GM12891 (cell line): ENCODE measurements at regions not wholly inside any gene's neighbourhood (a gene's known extent, or its start where the extent isn't known, plus 50 kb on each side); places are given as distances from the start of the nearest gene placed in this dataset.

Experiments
- DNase-seq: peaks from one replicate; pipeline ENCODE4 v3.0.0; 2011; ENCODE audit warnings: low spot score; ENCODE audit not compliant: insufficient read length
- FAIRE-seq: peaks from 2 replicates; lab custom pipeline; 2011; peaks lifted over from hg19 to GRCh38; lab: Jason Lieb, UNC
- PAX5 ChIP-seq: IDR thresholded peaks from 2 replicates; pipeline ENCODE4 v1.6.1; 2011; ENCODE audit warnings: low read length, moderate library complexity, mild to moderate bottlenecking; ENCODE audit not compliant: insufficient read depth, severe bottlenecking
- POLR2A ChIP-seq: IDR thresholded peaks from 2 replicates; pipeline ENCODE4 v1.6.1; 2011; ENCODE audit warnings: low read depth, low read length, control low read depth
- POLR2AphosphoS5 ChIP-seq: IDR thresholded peaks from 2 replicates; pipeline ENCODE4 v1.6.1; 2011; ENCODE audit warnings: low read depth, low read length, control low read depth
- POU2F2 ChIP-seq: IDR thresholded peaks from 2 replicates; pipeline ENCODE4 v1.6.1; 2011; ENCODE audit warnings: low read depth, mild to moderate bottlenecking, control low read depth, low read length, moderate library complexity
- SPI1 ChIP-seq: IDR thresholded peaks from 2 replicates; pipeline ENCODE4 v1.6.1; 2011; ENCODE audit warnings: low read depth, low read length, control low read depth
- TAF1 ChIP-seq: IDR thresholded peaks from 2 replicates; pipeline ENCODE4 v1.6.1; 2011; ENCODE audit warnings: low read depth, low read length, control low read depth

DNA sequence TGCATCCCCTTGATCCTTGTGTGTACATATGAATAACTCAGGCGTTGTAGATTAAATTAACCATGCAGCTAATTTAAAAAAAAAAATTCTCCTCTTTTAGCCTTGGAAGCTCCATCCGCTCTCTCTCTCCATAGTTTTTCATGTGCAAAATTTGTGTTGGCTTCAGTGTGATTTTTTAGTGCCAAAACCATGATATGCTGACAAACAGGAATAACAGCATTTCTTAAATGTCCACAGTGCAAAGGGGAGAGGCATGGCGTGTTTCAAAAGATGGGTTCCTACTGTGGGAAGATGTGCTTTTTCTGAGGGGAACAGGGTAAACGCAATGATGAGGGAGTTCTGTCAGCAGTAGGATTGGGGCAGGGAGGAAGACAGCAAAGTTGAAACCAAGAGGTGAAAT, 247.0 kb downstream of the ICOS start:
- TF ChIP-seq SPI1 (no peak), POU2F2 (no peak), POLR2A (no peak), POLR2AphosphoS5 (no peak), TAF1 (no peak), PAX5 (no peak)
- DNase-seq (no peak), FAIRE-seq (no peak)

DNA sequence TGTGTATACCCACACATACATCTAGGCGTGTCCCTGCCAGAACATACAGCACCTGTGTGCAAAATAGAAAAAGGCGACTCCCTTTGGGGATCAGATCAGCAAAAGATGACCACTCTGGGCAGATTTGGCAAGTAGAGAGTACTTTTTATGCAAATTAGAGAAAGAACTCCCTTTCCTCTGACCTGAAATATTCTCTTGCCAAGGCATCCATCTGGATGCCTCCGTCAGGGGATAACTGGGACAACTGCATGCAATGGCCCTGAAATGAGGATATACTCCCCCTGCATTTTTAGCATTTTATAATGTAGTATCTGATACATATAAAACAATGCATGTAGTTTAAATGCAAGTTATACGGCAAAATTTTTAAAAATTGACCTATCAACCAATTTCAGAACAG, 247.7 kb downstream of the ICOS start:
- no peak for FAIRE-seq

DNA sequence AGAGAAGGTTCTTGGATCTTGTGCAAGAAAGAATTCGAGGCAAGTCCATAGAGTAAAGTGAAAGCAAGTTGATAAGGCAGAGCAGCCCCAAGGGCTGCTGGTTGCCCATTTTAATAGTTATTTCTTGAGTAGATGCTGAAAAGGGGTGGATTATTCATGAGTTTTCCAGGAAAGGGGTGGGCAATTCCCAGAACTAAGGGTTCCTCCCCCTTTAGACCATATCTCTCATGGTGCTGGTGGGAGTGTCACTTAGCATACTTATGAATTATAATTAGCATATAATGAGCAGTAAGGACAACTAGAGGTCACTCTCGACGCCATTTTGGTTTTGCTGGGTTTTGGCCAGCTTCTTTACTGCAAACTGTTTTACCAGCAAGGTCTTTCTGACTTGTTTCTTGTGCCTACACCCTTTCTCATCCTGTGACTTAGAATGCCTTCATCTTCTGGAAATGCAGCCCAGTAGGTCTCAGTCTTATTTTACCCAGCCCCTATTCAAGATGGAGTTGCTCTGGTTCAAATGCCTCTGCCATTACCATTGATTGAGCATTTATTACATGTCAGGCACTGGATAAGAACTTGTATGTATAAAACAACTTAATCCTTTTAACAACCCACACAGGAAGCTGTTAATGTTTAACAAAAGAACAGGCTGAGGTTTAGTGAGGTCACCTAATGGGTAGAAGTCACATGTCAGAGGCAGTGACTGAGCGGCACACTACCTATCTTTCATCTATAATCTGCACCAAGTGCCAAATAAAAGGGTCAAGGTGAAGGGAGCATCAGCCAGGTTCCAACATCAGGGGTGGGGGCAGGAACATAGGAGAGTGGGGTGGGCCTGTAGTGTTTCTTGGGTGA, 250.9 kb downstream of the ICOS start:
- FAIRE-seq (no peak), DNase-seq (no peak)
- TF ChIP-seq TAF1 = no peak
- no peak for TF ChIP-seq POU2F2
- no peak for TF ChIP-seq SPI1

More for the DNA sequence above, 247.7 kb downstream of the ICOS start:
- TF ChIP-seq SPI1 = no peak
- TF ChIP-seq POU2F2 = no peak
- TF ChIP-seq POLR2A = no peak
- no peak for TF ChIP-seq POLR2AphosphoS5
- TF ChIP-seq TAF1 = no peak
- TF ChIP-seq PAX5 = no peak
- DNase-seq = no peak

DNA sequence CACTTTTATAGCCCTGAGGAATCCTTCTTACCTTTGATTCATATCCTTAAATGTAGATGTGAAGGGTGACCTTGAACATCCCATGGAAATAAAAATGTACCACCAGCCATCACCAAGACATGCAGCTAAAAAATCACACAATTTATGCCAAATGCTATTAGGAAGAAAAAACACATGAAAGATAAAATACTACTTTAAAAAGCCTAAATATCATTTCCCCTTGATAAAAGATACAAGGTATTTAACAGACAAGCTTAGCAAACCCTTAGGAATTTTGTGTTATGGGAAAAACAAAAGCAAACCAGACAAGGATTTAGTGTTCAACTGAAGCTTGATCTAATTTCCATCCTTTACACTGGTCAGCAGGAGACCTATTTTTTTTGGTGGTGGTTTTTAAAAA, 255.0 kb downstream of the ICOS start:
- no peak for DNase-seq
- no peak for FAIRE-seq
- TF ChIP-seq SPI1 (no peak), PAX5 (no peak), POLR2A (no peak), POU2F2 (no peak), TAF1 (no peak), POLR2AphosphoS5 (no peak)

DNA sequence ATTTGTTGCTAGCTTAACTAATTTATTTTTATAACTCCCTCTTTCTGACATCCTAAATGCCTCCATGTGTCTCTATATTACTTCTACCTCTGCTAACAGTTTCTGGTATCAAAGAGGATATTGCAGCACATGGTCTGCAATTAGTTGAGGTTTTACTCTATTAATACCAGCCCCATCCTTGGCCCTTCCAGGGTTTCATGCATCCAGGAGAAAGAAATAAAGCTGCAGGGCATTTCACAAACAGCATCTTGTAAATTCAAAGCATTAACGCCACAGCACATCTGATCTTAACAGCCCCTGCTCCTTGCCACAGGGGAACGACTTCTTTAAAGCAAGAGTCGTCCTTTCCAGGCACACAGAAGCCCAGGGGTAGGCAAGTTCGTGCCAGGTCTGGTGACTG, 258.9 kb downstream of the ICOS start:
- FAIRE-seq (no peak), DNase-seq (no peak)
- TF ChIP-seq SPI1 (no peak), PAX5 (no peak), TAF1 (no peak), POLR2A (no peak), POLR2AphosphoS5 (no peak)

DNA sequence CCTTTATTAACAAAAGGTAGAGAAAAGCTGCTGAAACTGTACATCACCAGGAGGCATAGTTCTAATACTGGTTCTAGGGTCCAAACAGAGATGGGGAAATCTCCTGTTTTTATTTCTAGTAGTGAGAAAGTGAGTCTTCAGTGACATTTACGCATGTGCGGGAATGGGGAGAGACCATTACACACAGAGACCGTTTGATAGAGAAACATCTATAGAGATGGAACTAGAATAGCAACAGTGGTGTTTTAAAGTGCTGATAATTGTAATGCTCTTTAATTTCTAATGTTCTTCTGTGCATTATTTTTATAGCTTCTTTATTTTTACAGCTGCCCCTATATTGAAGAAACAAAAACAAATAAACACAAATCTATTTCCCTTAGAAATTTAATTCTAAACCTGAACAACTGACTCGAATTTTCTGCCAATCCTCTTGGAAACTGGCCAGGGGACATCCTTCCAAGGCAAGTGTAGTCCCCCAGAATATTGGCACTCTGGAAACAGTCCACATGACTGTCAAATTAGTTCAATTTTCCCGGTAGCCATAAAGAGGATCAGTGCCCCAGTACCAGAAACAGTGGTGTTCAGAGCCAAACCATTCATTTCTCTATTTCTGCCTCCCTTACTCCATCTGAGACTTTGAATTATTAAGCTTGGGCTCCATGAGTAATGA, 260.9 kb downstream of the ICOS start:
- TF ChIP-seq POU2F2 (no peak), TAF1 (no peak), SPI1 (no peak), POLR2AphosphoS5 (no peak), POLR2A (no peak), PAX5 (no peak)
- FAIRE-seq (no peak), DNase-seq (no peak)

DNA sequence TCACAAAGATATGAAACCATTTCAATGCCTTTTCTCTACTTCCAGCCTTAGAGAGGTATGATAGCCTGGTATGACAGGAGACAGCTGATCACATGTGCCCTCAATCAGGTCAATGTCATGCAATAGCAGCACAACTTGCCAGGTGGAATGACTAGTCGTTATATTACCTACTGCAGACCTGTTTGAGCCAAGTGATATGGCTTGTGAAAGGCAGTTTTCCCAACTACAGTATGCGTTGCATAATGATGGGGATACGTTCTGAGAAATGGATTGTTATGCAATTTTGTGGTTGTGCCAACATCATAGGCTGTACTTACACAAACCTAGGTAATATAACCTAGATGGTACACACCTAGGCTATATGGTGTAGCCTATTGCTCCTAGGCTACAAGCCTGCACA, 262.8 kb downstream of the ICOS start:
- no peak for FAIRE-seq

DNA sequence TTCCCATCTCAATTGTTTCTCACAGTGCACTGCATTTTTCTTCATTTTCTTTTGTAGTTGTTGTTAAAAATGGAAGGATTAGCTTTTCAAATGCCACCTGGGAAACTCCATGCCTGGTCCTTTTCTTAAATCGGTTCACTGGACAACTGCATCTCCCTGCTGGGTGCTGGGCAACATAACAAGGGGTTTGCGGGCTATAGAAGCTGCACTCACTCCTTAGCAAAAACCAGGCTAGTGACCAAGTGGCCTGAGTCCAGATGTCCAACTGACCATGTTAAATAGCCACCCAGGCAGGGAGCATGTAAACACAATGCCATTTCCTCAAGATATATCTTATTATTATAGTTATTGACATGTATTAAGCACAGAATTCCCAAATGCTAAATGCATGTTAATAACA, 264.9 kb downstream of the ICOS start:
- FAIRE-seq (no peak), DNase-seq (no peak)
- TF ChIP-seq TAF1 (no peak), POLR2AphosphoS5 (no peak), POU2F2 (no peak), PAX5 (no peak)

More for the DNA sequence above, 262.8 kb downstream of the ICOS start:
- no peak for DNase-seq
- TF ChIP-seq TAF1 = no peak
- TF ChIP-seq PAX5 = no peak
- no peak for TF ChIP-seq POLR2A
- no peak for TF ChIP-seq POLR2AphosphoS5
- no peak for TF ChIP-seq SPI1
- no peak for TF ChIP-seq POU2F2

DNA sequence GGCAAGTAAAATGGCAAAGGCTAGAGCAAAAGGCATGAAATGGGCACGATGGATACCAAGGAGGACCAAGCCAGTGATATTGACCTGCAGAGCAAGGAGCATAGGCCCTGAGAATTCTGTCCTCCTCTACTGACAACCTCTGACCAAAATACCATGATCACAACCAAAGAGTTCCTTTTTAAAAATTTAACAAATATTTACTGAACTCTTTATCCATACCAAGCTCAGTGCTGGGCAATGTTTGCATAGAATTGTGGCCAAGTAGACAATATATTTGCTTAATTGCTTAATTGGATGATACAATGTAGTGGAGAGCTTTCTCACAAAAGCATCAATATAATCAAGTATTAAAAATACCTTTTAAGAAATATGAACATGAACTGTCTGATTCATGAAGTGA, 265.7 kb downstream of the ICOS start:
- DNase-seq (no peak), FAIRE-seq (no peak)
- TF ChIP-seq POU2F2 (no peak), POLR2A (no peak), TAF1 (no peak), SPI1 (no peak), PAX5 (no peak), POLR2AphosphoS5 (no peak)

DNA sequence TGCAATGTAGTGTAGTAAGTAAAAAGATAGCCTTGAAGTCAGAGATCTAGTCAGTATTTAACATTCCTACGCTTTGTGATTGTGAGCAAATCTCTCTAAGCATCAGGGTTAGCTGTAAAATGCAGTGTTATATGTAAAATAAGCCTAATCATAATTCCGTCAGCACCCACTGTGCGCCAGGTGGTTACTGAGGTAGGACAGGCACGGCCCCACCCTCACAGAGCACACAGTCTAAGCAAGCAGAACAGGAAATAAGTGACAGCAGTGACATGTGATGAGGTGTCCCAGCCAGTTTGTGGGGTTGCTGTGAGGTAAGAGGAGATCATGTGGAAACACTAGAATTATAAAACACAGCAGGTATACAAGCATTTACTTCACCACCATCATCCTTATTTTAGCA, 267.1 kb downstream of the ICOS start:
- TF ChIP-seq POU2F2 (no peak), TAF1 (no peak), POLR2A (no peak), PAX5 (no peak), SPI1 (no peak), POLR2AphosphoS5 (no peak)
- DNase-seq = no peak
- FAIRE-seq = no peak

DNA sequence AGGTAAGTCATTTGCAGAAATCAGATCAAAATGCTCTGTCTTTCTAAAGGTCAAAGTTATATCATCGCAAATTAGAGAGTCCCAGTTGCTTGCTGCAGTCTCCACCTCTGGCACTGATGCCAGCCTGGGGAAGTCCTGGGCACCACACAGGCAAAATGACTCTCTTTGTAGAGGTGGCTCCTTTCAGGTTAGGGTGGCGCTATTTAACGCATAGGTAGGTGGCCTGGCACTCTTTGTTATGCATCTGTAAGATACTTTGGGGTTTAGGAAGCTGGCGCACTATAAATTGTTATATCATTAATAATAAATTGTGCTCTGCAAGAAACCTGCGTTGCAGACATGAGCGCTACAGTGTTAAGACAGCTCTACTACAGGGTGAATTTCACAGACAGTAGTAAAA, 268.5 kb downstream of the ICOS start:
- FAIRE-seq (no peak), DNase-seq (no peak)
- no peak for TF ChIP-seq SPI1
- no peak for TF ChIP-seq PAX5
- no peak for TF ChIP-seq POU2F2
- no peak for TF ChIP-seq POLR2A
- no peak for TF ChIP-seq POLR2AphosphoS5
- TF ChIP-seq TAF1 = no peak
